ENCODE measurements at regions not wholly inside any gene's neighbourhood (a gene's known extent, or its start where the extent isn't known, plus 50 kb on each side); places are given as distances from the start of the nearest gene placed in this dataset.
"Not testable (repeated sequence)": the region's sequence is repeated elsewhere in the genome, so short reads cannot be mapped to it uniquely, and the experiment has no call there.

GRCh38 chr5:29498860-29499259 is 1694.6 kb upstream of the CDH6 start:
- no peaks in the 10 kb centered on the region for H3K36me3 ChIP-seq (replicated peaks)
- H3K4me3 ChIP-seq (ENCODE audit: low read depth, low read length), result no peak overlapping the region
- no peak overlapping the region for H3K27ac ChIP-seq
- TF ChIP-seq, protein P1, sequence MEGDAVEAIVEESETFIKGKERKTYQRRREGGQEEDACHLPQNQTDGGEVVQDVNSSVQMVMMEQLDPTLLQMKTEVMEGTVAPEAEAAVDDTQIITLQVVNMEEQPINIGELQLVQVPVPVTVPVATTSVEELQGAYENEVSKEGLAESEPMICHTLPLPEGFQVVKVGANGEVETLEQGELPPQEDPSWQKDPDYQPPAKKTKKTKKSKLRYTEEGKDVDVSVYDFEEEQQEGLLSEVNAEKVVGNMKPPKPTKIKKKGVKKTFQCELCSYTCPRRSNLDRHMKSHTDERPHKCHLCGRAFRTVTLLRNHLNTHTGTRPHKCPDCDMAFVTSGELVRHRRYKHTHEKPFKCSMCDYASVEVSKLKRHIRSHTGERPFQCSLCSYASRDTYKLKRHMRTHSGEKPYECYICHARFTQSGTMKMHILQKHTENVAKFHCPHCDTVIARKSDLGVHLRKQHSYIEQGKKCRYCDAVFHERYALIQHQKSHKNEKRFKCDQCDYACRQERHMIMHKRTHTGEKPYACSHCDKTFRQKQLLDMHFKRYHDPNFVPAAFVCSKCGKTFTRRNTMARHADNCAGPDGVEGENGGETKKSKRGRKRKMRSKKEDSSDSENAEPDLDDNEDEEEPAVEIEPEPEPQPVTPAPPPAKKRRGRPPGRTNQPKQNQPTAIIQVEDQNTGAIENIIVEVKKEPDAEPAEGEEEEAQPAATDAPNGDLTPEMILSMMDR (IDR thresholded peaks at IDR 0.05; ENCODE audit: low read depth, low read length, missing control alignments), result no peak
- in situ Hi-C loops (cut with HindIII; ENCODE audit: low pct_ligation_motif_present, low sequenced_read_pairs), result no loop called here
- no peak for DNase-seq
- no peaks in the 10 kb centered on the region for H3K27me3 ChIP-seq (replicated peaks)

DNA sequence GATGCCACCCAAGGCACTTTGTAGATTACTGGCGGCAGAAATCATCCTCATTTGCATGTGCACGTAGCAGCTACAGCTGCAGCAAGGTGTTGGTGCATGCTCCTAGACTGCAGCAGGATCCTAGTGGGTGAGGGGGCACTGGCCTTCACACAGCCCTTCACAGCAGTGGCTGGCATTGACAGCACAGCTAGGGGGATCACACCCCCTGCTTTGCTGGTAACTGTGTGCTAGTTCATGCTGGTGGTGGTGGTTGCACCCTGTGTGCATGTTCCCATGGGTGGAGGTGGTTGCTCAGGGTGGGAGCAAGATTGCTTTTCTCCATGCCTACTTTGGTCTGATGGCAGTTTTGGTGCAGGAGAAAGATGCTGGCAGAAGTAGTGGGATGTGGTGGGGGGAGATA is 1695.1 kb upstream of the CDH6 start:
- TF ChIP-seq, protein P1 (IDR thresholded peaks at IDR 0.05; ENCODE audit: low read depth, low read length, missing control alignments), result no peak
- Histone ChIP-seq H3K27me3 (replicated peaks) (no peaks in the 10 kb centered on the region), H3K27ac (no peak overlapping the region), H3K36me3 (replicated peaks) (no peaks in the 10 kb centered on the region), H3K4me3 (ENCODE audit: low read depth, low read length) (no peak overlapping the region)
- in situ Hi-C loops (cut with HindIII; ENCODE audit: low pct_ligation_motif_present, low sequenced_read_pairs), result no loop called here
- DNase-seq, result no peak

DNA sequence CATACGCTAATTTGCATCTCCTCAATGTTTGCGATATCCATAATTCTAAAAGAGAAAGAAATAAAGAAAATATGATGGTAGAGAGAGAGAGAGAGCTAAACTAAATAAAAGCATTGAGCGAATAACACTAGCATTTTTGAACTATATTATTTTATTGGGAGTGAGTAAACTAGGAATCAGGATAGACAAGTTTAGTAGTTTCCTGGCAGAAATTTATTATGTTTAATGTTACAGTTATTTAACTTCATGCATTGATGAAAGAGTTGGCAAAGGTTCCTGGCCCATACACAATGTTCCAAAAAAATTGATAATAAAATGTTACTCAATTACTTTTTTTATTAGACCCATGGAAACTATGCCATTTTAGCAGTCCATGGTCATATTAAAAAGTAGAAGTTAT is 1708.2 kb upstream of the CDH6 start:
- in situ Hi-C loops (cut with HindIII; ENCODE audit: low pct_ligation_motif_present, low sequenced_read_pairs), result no loop called here
- no peaks in the 10 kb centered on the region for H3K27me3 ChIP-seq (replicated peaks)
- no peak for DNase-seq
- H3K36me3 ChIP-seq (replicated peaks), result no peaks in the 10 kb centered on the region
- no peak overlapping the region for H3K27ac ChIP-seq
- TF ChIP-seq, protein P1 (IDR thresholded peaks at IDR 0.05; ENCODE audit: low read depth, low read length, missing control alignments), result no peak
- H3K4me3 ChIP-seq (ENCODE audit: low read depth, low read length), result no peak overlapping the region

- Histone ChIP-seq H3K4me3 (ENCODE audit: low read depth, low read length) (no peak overlapping the region), H3K36me3 (replicated peaks) (no peaks in the 10 kb centered on the region), H3K27me3 (replicated peaks) (no peaks in the 10 kb centered on the region), H3K27ac (no peak overlapping the region)
- DNase-seq, result no peak
- TF ChIP-seq, protein P1 (IDR thresholded peaks at IDR 0.05; ENCODE audit: low read depth, low read length, missing control alignments), result no peak
- in situ Hi-C loops (cut with HindIII; ENCODE audit: low pct_ligation_motif_present, low sequenced_read_pairs), result no loop called here
Measured at GRCh38 chr5:29469581-29469980, 1723.9 kb upstream of the CDH6 start.

DNA sequence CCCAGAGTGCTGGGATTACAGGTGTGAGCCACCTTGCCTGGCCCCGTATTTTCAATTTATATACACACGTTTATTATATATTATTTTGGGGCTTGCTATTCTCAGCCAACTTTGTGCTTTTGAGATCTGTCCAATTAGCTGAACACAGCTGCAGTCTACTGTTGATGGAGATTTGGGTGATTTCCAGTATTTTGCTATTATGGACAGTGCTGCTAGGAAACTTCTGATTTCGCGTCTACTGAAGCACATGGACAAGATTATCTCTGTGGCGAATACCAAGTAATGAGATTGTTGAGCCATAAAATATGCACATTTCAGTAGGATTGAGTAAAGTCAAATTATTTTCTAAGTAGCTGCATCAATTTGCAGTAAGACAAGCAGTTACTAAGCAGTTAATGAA is 1731.2 kb upstream of the CDH6 start:
- DNase-seq, result no peak
- TF ChIP-seq, protein P1 (IDR thresholded peaks at IDR 0.05; ENCODE audit: low read depth, low read length, missing control alignments), result no peak
- H3K27me3 ChIP-seq (replicated peaks), result no peaks in the 10 kb centered on the region

GRCh38 chr5:29460971-29461559 is 1732.4 kb upstream of the CDH6 start:
- in situ Hi-C loops (cut with HindIII; ENCODE audit: low pct_ligation_motif_present, low sequenced_read_pairs), result no loop called here
- H3K36me3 ChIP-seq (replicated peaks), result no peaks in the 10 kb centered on the region
- no peaks in the 10 kb centered on the region for H3K27me3 ChIP-seq (replicated peaks)
- DNase-seq, result no peak
- H3K27ac ChIP-seq, result no peak overlapping the region
- TF ChIP-seq, protein P1 (IDR thresholded peaks at IDR 0.05; ENCODE audit: low read depth, low read length, missing control alignments), result no peak
- H3K4me3 ChIP-seq (ENCODE audit: low read depth, low read length), result no peak overlapping the region

More for the DNA sequence above, 1731.2 kb upstream of the CDH6 start:
- in situ Hi-C loops (cut with HindIII; ENCODE audit: low pct_ligation_motif_present, low sequenced_read_pairs), result no loop called here
- Histone ChIP-seq H3K27ac (no peak overlapping the region), H3K36me3 (replicated peaks) (no peaks in the 10 kb centered on the region), H3K4me3 (ENCODE audit: low read depth, low read length) (no peak overlapping the region)

- H3K27ac ChIP-seq; H3K27me3 ChIP-seq (replicated peaks); H3K4me3 ChIP-seq (ENCODE audit: low read depth, low read length); in situ Hi-C loops (cut with HindIII; ENCODE audit: low pct_ligation_motif_present, low sequenced_read_pairs); H3K36me3 ChIP-seq (replicated peaks); DNase-seq: not testable (repeated sequence)
Measured at GRCh38 chr5:29451004-29451403, 1742.5 kb upstream of the CDH6 start.

Data from brain microvascular endothelial cell (primary cell).